ENCODE measurements at regions not wholly inside any gene's neighbourhood (a gene's known extent, or its start where the extent isn't known, plus 50 kb on each side); places are given as distances from the start of the nearest gene placed in this dataset.

- Histone ChIP-seq H3K36me3 (ENCODE audit: low read depth) (no peaks in the 10 kb centered on the region), H4K20me1 (ENCODE audit: insufficient read depth) (no peaks in the 10 kb centered on the region), H2AFZ (no peak overlapping the region), H3K4me3 (no peak overlapping the region), H3K9me2 (ENCODE audit: insufficient read depth) (no peaks in the 10 kb centered on the region), H3K27ac (no peak overlapping the region), H3F3A (ENCODE audit: insufficient read depth, low read depth) (no peaks in the 10 kb centered on the region), H3K9me3 (ENCODE audit: insufficient read depth, low read depth) (no peaks in the 10 kb centered on the region), H3K4me2 (no peak overlapping the region), H3K27me3 (ENCODE audit: insufficient read depth, low read depth) (peaks cover 23% of the 10 kb centered on the region), H3K79me2 (ENCODE audit: low read depth) (no peaks in the 10 kb centered on the region), H3K4me1 (replicated peaks; ENCODE audit: insufficient read depth) (no peaks in the 10 kb centered on the region)
- ChIA-PET POLR2A (ENCODE audit: unreplicated experiment) (no interaction called here), CTCF (no interaction called here)
- TF ChIP-seq CTCF (conservative IDR thresholded peaks at IDR 0.05) (no peak), EZH2 (IDR thresholded peaks at IDR 0.05; ENCODE audit: low read depth) (no peak)
- BruUV-seq (replicated peaks) = no TSS peak
- no peak for DNase-seq
- intact Hi-C loops (cut with micrococcal nuclease; ENCODE audit: unreplicated experiment) = no loop called here
Observed at GRCh38 chr5:117682416-117682815, 1107.8 kb upstream of the SEMA6A start.

GRCh38 chr5:117681431-117682254, 1107.0 kb upstream of the SEMA6A start:
- POLR2A ChIA-PET (ENCODE audit: unreplicated experiment) = no interaction called here
- intact Hi-C loops (cut with micrococcal nuclease; ENCODE audit: unreplicated experiment) = no loop called here
- BruUV-seq (replicated peaks) = no TSS peak
- no peak for DNase-seq
- H3K27ac ChIP-seq = no peak overlapping the region
- H3F3A ChIP-seq (ENCODE audit: insufficient read depth, low read depth) = no peaks in the 10 kb centered on the region
- no peaks in the 10 kb centered on the region for H3K36me3 ChIP-seq (ENCODE audit: low read depth)
- TF ChIP-seq CTCF (conservative IDR thresholded peaks at IDR 0.05) (no peak), EZH2 (IDR thresholded peaks at IDR 0.05; ENCODE audit: low read depth) (no peak)
- H3K27me3 ChIP-seq (ENCODE audit: insufficient read depth, low read depth) = peaks cover 23% of the 10 kb centered on the region
- no peaks in the 10 kb centered on the region for H3K79me2 ChIP-seq (ENCODE audit: low read depth)
- H3K9me2 ChIP-seq (ENCODE audit: insufficient read depth) = no peaks in the 10 kb centered on the region
- no peak overlapping the region for H3K4me3 ChIP-seq
- no peaks in the 10 kb centered on the region for H3K4me1 ChIP-seq (replicated peaks; ENCODE audit: insufficient read depth)
- no peaks in the 10 kb centered on the region for H3K9me3 ChIP-seq (ENCODE audit: insufficient read depth, low read depth)
- H3K4me2 ChIP-seq = no peak overlapping the region
- no peaks in the 10 kb centered on the region for H4K20me1 ChIP-seq (ENCODE audit: insufficient read depth)
- CTCF ChIA-PET = no interaction called here
- H2AFZ ChIP-seq = no peak overlapping the region

GRCh38 chr5:117680426-117680825, 1105.8 kb upstream of the SEMA6A start:
- Histone ChIP-seq H3K9me3 (ENCODE audit: insufficient read depth, low read depth) (no peaks in the 10 kb centered on the region), H2AFZ (no peak overlapping the region), H4K20me1 (ENCODE audit: insufficient read depth) (no peaks in the 10 kb centered on the region), H3K4me2 (no peak overlapping the region), H3K79me2 (ENCODE audit: low read depth) (no peaks in the 10 kb centered on the region), H3K27ac (no peak overlapping the region), H3K4me3 (no peak overlapping the region), H3F3A (ENCODE audit: insufficient read depth, low read depth) (no peaks in the 10 kb centered on the region), H3K9me2 (ENCODE audit: insufficient read depth) (no peaks in the 10 kb centered on the region), H3K27me3 (ENCODE audit: insufficient read depth, low read depth) (peaks cover 23% of the 10 kb centered on the region), H3K4me1 (replicated peaks; ENCODE audit: insufficient read depth) (no peaks in the 10 kb centered on the region), H3K36me3 (ENCODE audit: low read depth) (no peaks in the 10 kb centered on the region)
- DNase-seq = no peak
- CTCF ChIA-PET = no interaction called here
- no TSS peak for BruUV-seq (replicated peaks)
- no peak for TF ChIP-seq EZH2 (IDR thresholded peaks at IDR 0.05; ENCODE audit: low read depth)
- no peak for TF ChIP-seq CTCF (conservative IDR thresholded peaks at IDR 0.05)
- intact Hi-C loops (cut with micrococcal nuclease; ENCODE audit: unreplicated experiment) = no loop called here
- POLR2A ChIA-PET (ENCODE audit: unreplicated experiment) = no interaction called here
